GM19463 (cell line): ENCODE measurements at regions not wholly inside any gene's neighbourhood (a gene's known extent, or its start where the extent isn't known, plus 50 kb on each side); places are given as distances from the start of the nearest gene placed in this dataset.

Experiments
- ATAC-seq: cut with Tn5 transposase; IDR thresholded peaks from one replicate; pipeline ENCODE4 v1.9.1; 2021; ENCODE audit warnings: mild to moderate bottlenecking, moderate library complexity; ENCODE audit not compliant: unreplicated experiment

GRCh38 chr1:213921311-213921710 lies 66.5 kb upstream of the PROX1 start:
- no peak for ATAC-seq

DNA sequence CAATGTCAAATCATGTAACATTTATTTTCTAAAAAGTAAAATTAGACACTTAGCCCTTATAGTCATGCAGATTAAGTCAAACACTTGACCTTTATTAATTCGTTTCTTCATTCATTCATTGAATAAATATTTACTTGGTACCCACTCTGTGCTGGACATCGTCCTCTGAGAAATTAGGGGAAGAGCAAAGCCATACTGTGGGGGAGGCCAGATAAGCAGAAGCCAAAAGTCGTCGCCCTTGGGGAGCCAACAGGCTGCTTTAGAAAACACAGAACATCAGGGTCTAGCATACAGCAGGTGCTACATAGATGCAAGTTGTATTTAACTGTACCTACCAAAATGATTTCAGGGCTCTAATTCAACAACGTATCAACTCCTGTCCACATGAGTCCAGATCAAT lies 66.1 kb upstream of the PROX1 start:
- ATAC-seq: no peak

DNA sequence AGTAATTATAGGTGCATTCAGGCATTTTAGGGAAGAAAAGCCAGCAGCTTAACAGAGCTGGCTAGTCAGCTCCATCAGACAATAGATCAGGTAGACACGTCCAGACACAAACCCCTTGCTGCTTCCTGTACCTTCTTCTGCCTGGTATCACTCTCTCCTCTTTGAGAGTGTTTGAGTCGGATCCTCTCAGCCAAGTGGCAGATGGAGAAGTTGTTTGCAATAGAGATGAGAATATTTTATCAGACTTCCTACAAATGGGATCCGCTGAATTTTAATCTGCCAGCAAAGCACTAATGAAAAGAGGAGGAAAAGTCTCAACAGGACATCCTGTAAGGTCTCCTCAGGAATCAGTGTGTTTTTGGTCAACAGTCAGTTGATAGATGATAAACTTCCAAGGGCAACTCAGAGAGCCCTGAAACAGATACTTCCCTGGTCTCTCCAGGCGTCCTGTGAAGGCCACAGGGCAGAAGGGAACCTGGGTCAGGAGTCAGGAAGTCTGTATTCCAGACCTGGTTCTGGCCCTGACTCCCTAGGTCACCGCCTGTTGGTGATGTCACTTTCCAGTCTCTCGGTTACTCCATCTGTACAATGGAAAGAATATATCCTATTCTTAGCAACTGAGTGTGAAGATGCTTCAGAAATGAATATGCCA lies 62.1 kb upstream of the PROX1 start:
- ATAC-seq: no peak

DNA sequence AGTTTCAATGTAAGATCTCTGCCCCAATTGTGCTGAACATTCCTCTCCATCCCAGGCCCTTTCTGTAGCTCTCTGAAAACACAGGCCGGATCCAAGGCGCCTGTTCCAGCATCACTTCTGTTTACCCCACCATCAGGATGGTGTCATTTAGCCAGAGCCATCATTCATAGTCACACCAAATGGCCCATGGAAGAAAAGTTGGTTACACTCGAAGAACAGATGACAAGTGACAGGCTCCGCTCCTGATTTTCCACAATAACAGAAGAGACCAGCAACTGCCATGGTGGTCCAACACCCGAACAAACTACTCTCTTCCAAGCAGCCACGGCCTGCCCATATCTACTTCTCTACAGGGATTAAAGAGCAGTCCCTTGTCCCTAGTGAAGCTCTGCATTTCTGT lies 59.9 kb upstream of the PROX1 start:
- ATAC-seq: no peak

DNA sequence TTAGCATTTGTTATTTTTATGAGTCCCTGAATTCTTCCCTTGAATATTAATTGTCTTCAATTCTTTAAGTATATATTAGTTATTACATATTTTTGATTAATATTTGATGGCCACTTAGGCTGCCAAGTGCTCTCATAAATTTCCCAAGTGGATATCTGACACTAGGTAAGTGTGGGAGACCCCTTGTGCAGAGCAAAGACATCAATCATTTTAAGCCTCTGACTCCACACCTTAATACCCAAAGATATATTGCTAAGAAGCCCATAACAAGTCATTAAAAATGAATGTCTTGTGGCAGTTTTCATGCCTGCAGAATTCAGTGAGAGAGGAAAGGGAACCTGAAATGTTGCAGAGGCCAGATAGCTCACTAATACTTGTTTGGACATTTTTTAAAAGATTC lies 58.4 kb upstream of the PROX1 start:
- no peak for ATAC-seq

GRCh38 chr1:213931836-213932235 lies 55.9 kb upstream of the PROX1 start:
- ATAC-seq: no peak

DNA sequence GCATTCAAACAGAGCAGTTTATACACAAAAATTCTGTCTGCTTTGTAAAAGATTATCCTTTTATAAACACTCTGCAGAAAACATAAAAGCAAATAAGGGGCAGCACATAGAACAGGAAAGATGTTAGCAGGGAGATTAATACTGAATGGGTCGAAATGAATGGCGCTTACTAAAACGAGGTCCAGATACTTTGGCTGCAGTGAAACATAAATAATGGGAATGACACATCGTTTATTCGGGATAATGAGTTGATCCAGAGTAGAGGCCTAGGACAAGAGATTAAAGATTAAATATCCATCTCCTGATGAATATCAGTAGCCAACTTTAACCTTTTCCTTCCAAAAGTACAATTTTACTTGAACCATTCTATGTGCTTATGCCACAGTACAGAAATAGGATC lies 54.4 kb upstream of the PROX1 start:
- ATAC-seq: no peak

- no peak for ATAC-seq
Measured at GRCh38 chr1:213934649-213935048, 53.1 kb upstream of the PROX1 start.

GRCh38 chr1:213936571-213936970 lies 51.2 kb upstream of the PROX1 start:
- ATAC-seq: no peak
